ENCODE measurements at regions not wholly inside any gene's neighbourhood (a gene's known extent, or its start where the extent isn't known, plus 50 kb on each side); places are given as distances from the start of the nearest gene placed in this dataset.

DNA sequence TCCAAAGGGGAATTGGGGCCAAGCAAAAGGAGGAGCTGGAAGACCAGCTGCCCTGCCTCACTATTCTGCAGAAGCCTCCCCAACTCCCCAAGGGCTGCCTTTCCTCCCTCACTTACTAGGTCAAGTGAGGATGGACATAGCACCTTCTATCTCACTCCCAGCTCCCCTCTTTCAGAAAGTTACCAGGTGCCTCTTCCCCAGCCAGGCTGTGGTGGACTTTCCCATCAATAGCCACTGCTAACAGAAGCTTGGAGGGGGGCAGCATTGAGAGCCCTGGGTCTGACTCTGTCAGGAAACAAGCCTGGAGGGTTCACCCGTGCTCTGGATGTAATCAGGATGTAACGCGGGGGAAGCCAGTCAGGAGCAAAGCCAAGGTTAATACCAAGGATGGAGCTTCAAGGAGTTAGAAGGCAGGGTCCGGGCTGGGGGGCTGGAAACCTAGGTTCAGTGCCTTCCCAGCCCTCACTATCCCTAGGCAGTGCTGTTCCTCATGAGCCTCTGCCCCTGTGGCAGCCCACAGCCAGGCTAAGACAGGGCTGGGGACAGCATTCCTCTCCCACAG lies 127.8 kb upstream of the NGF start:
- H3K9me3 Mint-ChIP-seq = no peaks in the 10 kb centered on the region
- H3K27ac Mint-ChIP-seq = no peak overlapping the region
- H3K4me3 Mint-ChIP-seq = no peak overlapping the region
- H3K27me3 Mint-ChIP-seq = no peaks in the 10 kb centered on the region
- intact Hi-C loops (cut with micrococcal nuclease) = loop anchor here (5.0 kb wide), 1 partner anchor 329 kb away; no protein-coding TSS in a partner anchor
- peaks cover 7% of the 10 kb centered on the region for H3K4me1 Mint-ChIP-seq (ENCODE audit: low read depth)
- no peaks in the 10 kb centered on the region for H3K36me3 Mint-ChIP-seq (ENCODE audit: low read depth)

DNA sequence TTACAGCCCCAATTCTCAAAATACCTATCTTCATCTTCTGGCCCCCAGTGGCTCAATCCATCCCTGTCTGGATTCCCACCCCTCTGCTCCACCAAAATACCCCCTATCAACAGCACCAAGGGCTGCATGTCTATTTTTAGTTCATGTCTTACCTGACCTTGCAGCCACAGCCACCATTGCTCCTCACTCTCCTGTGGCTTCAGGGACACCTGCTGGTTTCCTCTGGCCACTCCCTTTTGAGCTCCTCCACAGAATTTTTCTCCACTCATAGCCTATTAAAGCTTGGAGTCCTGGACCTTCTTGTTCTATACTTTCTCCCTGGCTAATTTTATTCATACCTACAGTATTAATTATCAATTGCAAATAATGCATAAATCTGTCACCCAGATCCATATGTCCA lies 125.3 kb upstream of the NGF start:
- no peak overlapping the region for H3K27ac Mint-ChIP-seq
- no peak overlapping the region for H3K4me3 Mint-ChIP-seq
- H3K27me3 Mint-ChIP-seq = no peaks in the 10 kb centered on the region
- H3K36me3 Mint-ChIP-seq (ENCODE audit: low read depth) = no peaks in the 10 kb centered on the region
- H3K4me1 Mint-ChIP-seq (ENCODE audit: low read depth) = no peaks in the 10 kb centered on the region
- intact Hi-C loops (cut with micrococcal nuclease) = no loop called here
- no peaks in the 10 kb centered on the region for H3K9me3 Mint-ChIP-seq

- no peaks in the 10 kb centered on the region for H3K36me3 Mint-ChIP-seq (ENCODE audit: low read depth)
- no peaks in the 10 kb centered on the region for H3K9me3 Mint-ChIP-seq
- no peaks in the 10 kb centered on the region for H3K4me1 Mint-ChIP-seq (ENCODE audit: low read depth)
- intact Hi-C loops (cut with micrococcal nuclease) = no loop called here
- no peaks in the 10 kb centered on the region for H3K27me3 Mint-ChIP-seq
- no peak overlapping the region for H3K27ac Mint-ChIP-seq
- no peak overlapping the region for H3K4me3 Mint-ChIP-seq
Observed at GRCh38 chr1:115462566-115463076, 124.6 kb upstream of the NGF start.

GRCh38 chr1:115461526-115461925 lies 123.5 kb upstream of the NGF start:
- no peaks in the 10 kb centered on the region for H3K36me3 Mint-ChIP-seq (ENCODE audit: low read depth)
- intact Hi-C loops (cut with micrococcal nuclease) = no loop called here
- H3K27me3 Mint-ChIP-seq = no peaks in the 10 kb centered on the region
- no peaks in the 10 kb centered on the region for H3K9me3 Mint-ChIP-seq
- no peaks in the 10 kb centered on the region for H3K4me1 Mint-ChIP-seq (ENCODE audit: low read depth)
- no peak overlapping the region for H3K4me3 Mint-ChIP-seq
- H3K27ac Mint-ChIP-seq = no peak overlapping the region

DNA sequence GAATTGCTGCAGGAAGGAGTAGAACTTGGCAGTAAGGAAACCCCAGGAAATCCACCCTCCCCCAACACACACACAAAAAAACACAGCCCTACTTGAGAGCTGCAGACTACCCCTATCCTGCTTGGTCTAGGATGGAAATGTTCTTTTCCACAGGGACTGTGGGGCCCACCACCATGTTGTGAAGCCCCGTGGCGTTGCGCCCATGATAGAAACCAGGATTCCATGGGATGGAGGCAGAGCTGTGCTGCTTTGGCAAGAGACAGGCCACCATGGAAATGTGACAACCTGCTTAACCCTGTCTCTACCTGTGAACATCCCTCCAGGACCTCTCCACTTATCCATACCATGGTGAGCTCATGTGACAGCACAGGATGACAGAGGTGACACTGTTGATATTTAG lies 121.1 kb upstream of the NGF start:
- no peaks in the 10 kb centered on the region for H3K36me3 Mint-ChIP-seq (ENCODE audit: low read depth)
- H3K4me1 Mint-ChIP-seq (ENCODE audit: low read depth) = no peaks in the 10 kb centered on the region
- intact Hi-C loops (cut with micrococcal nuclease) = no loop called here
- no peaks in the 10 kb centered on the region for H3K27me3 Mint-ChIP-seq
- no peak overlapping the region for H3K4me3 Mint-ChIP-seq
- no peaks in the 10 kb centered on the region for H3K9me3 Mint-ChIP-seq
- H3K27ac Mint-ChIP-seq = no peak overlapping the region

DNA sequence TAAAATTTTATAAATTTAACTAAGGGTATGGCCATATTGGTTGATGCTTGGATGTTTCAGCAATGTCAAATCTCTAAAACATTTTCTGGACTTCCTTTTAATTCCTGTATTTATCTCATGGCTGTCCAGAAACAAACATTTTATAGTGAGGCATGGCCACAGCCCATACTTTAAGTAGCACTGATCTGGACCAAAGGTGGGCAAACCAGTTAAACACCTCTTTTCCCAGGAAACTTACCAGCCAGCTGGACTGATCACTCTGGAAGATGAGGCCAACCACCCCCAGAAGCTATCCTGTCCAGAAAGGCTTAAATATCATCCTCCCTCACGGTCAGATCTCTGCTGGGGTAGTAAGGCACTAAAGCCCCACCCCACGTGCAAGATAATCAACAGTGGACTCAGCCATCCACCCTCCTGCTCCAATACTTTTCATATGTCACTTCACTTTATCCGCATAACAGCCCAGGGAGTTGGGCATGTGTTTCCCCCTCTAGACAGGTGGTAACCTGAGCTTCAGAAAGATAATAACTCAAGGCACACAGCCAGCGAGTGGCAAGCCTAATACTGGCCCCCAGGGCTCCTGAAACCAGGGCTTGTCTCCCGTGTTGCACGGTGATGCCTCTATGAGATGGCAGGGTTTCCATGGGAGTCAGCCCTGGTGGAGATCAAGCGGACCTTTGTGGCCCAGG lies 120.5 kb upstream of the NGF start:
- H3K27ac Mint-ChIP-seq = no peak overlapping the region
- H3K27me3 Mint-ChIP-seq = no peaks in the 10 kb centered on the region
- intact Hi-C loops (cut with micrococcal nuclease) = no loop called here
- H3K36me3 Mint-ChIP-seq (ENCODE audit: low read depth) = no peaks in the 10 kb centered on the region
- H3K9me3 Mint-ChIP-seq = no peaks in the 10 kb centered on the region
- no peaks in the 10 kb centered on the region for H3K4me1 Mint-ChIP-seq (ENCODE audit: low read depth)
- H3K4me3 Mint-ChIP-seq = no peak overlapping the region

GRCh38 chr1:115457289-115457688 lies 119.2 kb upstream of the NGF start:
- no peaks in the 10 kb centered on the region for H3K27me3 Mint-ChIP-seq
- no peaks in the 10 kb centered on the region for H3K9me3 Mint-ChIP-seq
- intact Hi-C loops (cut with micrococcal nuclease) = no loop called here
- no peaks in the 10 kb centered on the region for H3K4me1 Mint-ChIP-seq (ENCODE audit: low read depth)
- H3K27ac Mint-ChIP-seq = no peak overlapping the region
- no peak overlapping the region for H3K4me3 Mint-ChIP-seq
- no peaks in the 10 kb centered on the region for H3K36me3 Mint-ChIP-seq (ENCODE audit: low read depth)

DNA sequence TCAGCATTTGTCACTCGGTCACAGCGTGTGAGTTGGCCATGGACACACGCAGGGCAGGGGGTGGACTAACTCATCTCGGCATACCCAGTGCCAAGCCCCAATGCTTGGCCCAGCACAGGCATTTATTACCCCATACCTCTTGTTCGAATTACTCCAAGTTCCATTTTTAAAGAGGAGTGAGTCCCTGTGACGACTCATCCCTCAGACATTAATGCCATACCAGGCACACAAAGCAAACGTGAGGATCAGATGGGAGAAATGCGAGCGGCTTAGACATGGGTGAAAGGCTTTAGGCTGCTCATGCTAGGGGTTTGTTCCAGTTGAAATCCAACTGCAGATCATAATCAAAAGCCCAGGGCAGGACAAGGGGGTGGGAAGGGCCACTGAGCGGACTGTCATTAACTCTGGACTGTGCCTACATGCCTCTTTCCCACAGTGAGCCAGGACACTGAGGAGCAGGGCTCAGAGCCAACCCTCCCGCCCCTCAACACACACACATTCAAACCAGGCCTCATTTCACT lies 118.5 kb upstream of the NGF start:
- intact Hi-C loops (cut with micrococcal nuclease) = no loop called here
- H3K27ac Mint-ChIP-seq = no peak overlapping the region
- H3K4me3 Mint-ChIP-seq = no peak overlapping the region
- no peaks in the 10 kb centered on the region for H3K4me1 Mint-ChIP-seq (ENCODE audit: low read depth)
- H3K36me3 Mint-ChIP-seq (ENCODE audit: low read depth) = no peaks in the 10 kb centered on the region
- H3K27me3 Mint-ChIP-seq = no peaks in the 10 kb centered on the region
- H3K9me3 Mint-ChIP-seq = no peaks in the 10 kb centered on the region

DNA sequence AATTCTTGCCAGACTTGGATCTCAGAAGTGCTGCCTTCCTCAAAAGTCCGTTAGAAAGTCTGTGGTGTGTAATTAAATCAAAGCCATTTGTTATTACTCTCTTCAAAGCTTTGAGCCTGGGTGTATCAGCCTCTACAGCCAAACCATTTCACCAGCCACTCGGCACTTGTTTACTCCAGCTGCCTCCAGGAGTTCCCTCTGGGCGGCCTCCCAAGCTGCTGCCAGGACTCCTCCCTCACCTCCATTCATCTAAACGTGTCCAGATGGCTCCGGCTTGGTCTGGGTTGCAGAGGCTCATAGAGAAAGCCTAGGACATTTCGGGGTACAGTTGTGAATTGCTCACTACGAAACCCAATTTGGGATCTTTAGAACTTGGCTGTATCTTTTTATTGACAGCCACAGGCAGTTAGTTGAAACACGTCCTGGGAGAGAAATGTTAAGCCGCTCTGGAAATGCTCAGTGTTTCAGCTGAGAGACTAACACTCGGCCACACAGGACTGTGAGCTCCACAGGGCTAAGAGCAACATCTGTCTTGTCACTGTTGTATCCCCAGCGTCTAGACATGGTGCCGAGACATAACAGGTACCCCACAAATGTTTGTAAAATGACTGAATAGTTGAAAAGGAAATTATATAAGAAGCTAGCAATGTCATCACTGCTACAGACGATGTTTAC lies 116.9 kb upstream of the NGF start:
- intact Hi-C loops (cut with micrococcal nuclease) = no loop called here
- H3K9me3 Mint-ChIP-seq = no peaks in the 10 kb centered on the region
- no peaks in the 10 kb centered on the region for H3K36me3 Mint-ChIP-seq (ENCODE audit: low read depth)
- no peaks in the 10 kb centered on the region for H3K4me1 Mint-ChIP-seq (ENCODE audit: low read depth)
- H3K27ac Mint-ChIP-seq = no peak overlapping the region
- H3K4me3 Mint-ChIP-seq = no peak overlapping the region
- no peaks in the 10 kb centered on the region for H3K27me3 Mint-ChIP-seq

GRCh38 chr1:115453666-115454065 lies 115.6 kb upstream of the NGF start:
- Mint-ChIP-seq H3K36me3 (ENCODE audit: low read depth) (no peaks in the 10 kb centered on the region), H3K4me1 (ENCODE audit: low read depth) (no peaks in the 10 kb centered on the region), H3K27me3 (no peaks in the 10 kb centered on the region), H3K27ac (no peak overlapping the region), H3K9me3 (no peaks in the 10 kb centered on the region), H3K4me3 (no peak overlapping the region)
- intact Hi-C loops (cut with micrococcal nuclease) = no loop called here

GRCh38 chr1:115452600-115453329 lies 114.7 kb upstream of the NGF start:
- Mint-ChIP-seq H3K4me3 (no peak overlapping the region), H3K4me1 (ENCODE audit: low read depth) (no peaks in the 10 kb centered on the region), H3K9me3 (no peaks in the 10 kb centered on the region), H3K27ac (no peak overlapping the region), H3K36me3 (ENCODE audit: low read depth) (no peaks in the 10 kb centered on the region), H3K27me3 (no peaks in the 10 kb centered on the region)
- intact Hi-C loops (cut with micrococcal nuclease) = no loop called here

DNA sequence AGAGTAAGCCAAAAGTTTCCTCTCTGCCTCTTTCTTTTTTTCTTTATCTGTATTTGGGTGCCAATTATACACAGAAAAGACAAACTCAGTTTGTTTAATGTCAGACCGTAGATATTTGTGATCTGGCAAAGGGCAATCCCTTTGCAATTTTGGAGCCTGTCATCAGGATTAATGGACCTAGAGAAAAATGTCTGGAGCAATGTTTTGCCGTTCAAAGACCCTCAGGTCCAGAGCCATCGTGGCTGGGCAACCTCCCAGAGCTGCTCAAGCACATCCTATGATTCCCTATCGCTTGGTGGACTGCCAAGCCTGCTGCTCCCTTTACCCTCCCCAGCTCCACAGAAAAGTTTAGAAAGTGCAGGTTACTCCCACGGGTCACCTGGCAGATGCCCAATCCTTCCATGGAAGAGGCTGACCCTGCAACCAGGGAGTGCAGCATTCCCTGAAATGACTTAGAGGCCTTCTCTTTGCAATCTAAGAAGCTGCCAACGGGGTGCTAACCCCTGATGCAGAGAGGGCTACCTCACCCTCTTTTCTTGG lies 112.5 kb upstream of the NGF start:
- Mint-ChIP-seq H3K4me3 (no peak overlapping the region), H3K4me1 (ENCODE audit: low read depth) (no peaks in the 10 kb centered on the region), H3K36me3 (ENCODE audit: low read depth) (no peaks in the 10 kb centered on the region), H3K27ac (no peak overlapping the region), H3K9me3 (no peaks in the 10 kb centered on the region), H3K27me3 (no peaks in the 10 kb centered on the region)
- intact Hi-C loops (cut with micrococcal nuclease) = no loop called here

DNA sequence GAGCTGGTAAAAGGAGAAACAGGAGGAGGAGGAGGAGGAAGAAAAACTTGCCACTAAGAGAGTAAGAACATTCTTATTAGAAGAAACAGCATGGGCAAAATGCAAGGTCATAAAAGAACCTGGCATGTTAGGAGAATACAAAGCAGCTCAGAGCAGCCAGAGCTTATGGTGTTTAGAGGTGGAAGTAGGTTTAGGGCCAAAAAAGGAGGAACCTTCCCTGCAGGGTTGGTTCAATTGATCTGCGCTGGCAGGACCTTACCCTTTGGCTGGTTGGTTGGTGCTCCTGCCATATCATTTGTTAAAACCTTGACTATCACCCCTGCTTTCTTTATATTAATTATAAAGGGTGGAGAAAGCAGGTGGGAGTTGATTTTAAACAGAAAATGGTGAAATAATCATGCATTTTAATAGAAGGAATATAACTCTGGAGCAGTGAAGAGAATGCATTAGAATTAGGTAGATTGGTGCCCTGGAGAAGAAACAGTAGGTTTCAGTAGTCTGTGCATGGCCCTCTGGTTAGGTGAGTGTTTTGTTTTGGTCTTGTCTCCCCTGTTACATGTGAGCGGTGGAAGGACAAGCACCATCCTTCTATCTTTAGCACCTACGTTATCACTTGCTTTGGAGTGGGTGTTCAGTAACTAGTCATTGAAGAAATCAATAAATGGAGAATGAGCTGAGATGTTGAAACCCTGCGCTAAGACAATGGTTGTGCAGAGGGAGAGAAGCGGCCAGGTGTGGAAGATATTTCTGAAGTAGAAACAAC lies 110.4 kb upstream of the NGF start:
- no peaks in the 10 kb centered on the region for H3K9me3 Mint-ChIP-seq
- no peaks in the 10 kb centered on the region for H3K27me3 Mint-ChIP-seq
- intact Hi-C loops (cut with micrococcal nuclease) = no loop called here
- no peaks in the 10 kb centered on the region for H3K4me1 Mint-ChIP-seq (ENCODE audit: low read depth)
- H3K4me3 Mint-ChIP-seq = no peak overlapping the region
- H3K36me3 Mint-ChIP-seq (ENCODE audit: low read depth) = no peaks in the 10 kb centered on the region
- H3K27ac Mint-ChIP-seq = no peak overlapping the region

All from dendritic cell treated with granulocyte-macrophage colony-stimulating factor and Interleukin-4, amounts not matched to agents 40 ng/mL and 50 ng/mL, for 4 days (primary cell).